Activated CD4-positive, alpha-beta T cell treated with anti-CD3 and anti-CD28 coated beads, Interleukin-2, amount 50 U/mL, for 48 hours (primary cell): ENCODE measurements at regions not wholly inside any gene's neighbourhood (a gene's known extent, or its start where the extent isn't known, plus 50 kb on each side); places are given as distances from the start of the nearest gene placed in this dataset.

ENCODE experiments used
- DNase-seq, 2 experiments: peaks; one replicate each; pipeline ENCODE4 v3.0.0-alpha.2; 2020

- no peak for DNase-seq
These were observed 399.0 kb downstream of the NKX6-1 start for GRCh38 chr4:84100071-84100470.

- DNase-seq: no peak
These were observed 399.5 kb downstream of the NKX6-1 start for GRCh38 chr4:84099599-84099998.

GRCh38 chr4:84091266-84091665 is 407.8 kb downstream of the NKX6-1 start:
- DNase-seq: no peak

GRCh38 chr4:84089652-84090437 is 409.2 kb downstream of the NKX6-1 start:
- DNase-seq: no peak

GRCh38 chr4:84085986-84086385 is 413.1 kb downstream of the NKX6-1 start:
- no peak for DNase-seq

GRCh38 chr4:84070289-84070688 is 428.8 kb downstream of the NKX6-1 start:
- no peak for DNase-seq

DNA sequence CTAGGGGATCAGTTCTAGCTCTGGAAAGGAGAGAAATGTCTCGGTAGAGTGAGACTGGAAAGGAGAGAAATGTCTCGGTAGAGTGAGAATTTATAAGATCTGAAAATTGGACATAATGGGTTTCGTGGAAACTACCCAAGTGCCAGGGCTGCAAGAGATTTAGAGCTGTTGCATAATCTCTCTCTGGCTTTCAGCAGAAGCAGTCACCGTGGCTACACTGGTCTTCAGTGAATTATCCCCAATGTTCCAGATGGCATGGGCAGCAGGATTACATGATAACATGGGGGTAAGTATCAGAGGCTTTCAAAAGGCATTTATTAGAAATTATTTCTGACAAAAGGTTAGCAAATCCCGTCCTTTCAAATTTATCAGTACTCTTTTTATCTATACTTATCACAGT is 435.5 kb downstream of the NKX6-1 start:
- DNase-seq: no peak

DNA sequence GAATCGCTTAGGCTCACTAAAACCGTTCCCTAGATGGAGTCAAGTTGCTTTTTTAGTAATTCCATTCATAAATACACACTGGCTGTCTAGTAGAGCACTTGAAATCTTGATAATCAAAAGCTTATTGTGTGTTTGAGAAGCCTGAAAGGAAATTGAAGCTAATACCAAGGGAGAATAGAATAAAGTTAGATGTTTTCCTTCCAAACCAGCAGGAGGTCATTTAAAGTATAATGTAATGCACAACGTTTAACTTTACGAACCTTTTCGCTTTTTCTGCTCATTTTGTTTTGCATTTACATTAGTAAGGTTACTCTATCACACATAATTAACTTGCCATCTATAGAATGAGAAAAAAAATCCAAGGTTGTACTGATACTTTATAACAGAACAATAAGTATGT is 440.9 kb downstream of the NKX6-1 start:
- DNase-seq: no peak

DNA sequence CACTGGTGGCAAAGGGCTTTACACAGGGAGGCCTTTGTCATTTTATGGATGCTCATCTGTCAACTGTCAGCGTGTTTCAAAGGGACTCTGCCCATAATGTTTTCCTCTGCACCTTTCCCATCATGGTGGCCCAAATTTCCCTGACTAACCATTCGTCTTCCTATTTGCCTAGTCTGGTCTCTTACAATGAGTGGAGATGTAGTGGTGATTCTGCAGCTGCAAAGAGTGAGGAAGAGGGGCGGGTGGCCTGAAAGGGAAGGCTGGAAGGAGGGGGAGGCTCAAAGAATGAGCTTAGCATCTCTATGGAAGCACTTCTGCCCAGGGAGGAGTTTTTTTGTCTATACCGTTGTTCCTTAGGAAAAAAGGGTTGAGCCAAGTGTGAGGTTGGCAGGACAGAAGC is 447.5 kb downstream of the NKX6-1 start:
- no peak for DNase-seq

GRCh38 chr4:84051089-84051488 is 448.0 kb downstream of the NKX6-1 start:
- no peak for DNase-seq

GRCh38 chr4:84050015-84050414 is 449.1 kb downstream of the NKX6-1 start:
- DNase-seq: no peak

DNA sequence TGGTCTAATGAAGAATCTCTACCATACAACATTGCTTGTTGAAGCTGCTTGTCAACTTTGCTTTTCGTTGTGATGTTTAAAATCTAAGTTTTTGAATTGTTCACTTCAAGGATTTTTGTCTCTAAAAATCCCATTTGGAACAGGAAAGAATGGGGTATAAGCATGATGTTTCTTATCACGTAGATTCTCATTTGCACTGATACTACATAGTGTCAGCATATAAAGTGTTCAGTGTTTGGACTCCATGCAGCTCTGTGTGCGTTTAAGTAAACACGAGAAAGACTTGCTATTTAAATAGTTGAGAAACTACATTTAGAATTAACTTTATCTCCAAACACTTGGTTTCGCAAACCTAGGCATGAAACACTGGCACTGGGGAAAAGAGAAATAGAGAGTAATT is 452.5 kb downstream of the NKX6-1 start:
- no peak for DNase-seq

DNA sequence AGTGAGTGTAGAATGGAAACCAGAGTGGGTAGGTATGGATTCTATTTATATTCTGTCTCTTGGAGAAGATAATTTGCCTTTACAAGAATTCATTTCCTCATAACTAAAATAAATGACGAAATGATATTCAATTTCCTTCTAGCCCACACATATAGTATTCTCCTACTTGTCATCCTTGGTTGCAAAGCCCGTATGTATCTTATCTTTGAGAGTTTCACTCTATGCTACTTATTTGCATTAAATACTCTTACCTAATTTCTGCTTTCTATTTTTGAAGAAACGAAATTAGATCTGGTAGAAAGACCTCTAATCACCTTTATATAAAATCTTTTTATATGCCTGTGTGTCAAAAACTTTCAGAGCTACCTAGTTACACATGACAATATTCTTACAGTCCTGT is 457.7 kb downstream of the NKX6-1 start:
- no peak for DNase-seq

- no peak for DNase-seq
These were observed 463.5 kb downstream of the NKX6-1 start for GRCh38 chr4:84035568-84035967.

GRCh38 chr4:84032372-84032771 is 466.7 kb downstream of the NKX6-1 start:
- no peak for DNase-seq

DNA sequence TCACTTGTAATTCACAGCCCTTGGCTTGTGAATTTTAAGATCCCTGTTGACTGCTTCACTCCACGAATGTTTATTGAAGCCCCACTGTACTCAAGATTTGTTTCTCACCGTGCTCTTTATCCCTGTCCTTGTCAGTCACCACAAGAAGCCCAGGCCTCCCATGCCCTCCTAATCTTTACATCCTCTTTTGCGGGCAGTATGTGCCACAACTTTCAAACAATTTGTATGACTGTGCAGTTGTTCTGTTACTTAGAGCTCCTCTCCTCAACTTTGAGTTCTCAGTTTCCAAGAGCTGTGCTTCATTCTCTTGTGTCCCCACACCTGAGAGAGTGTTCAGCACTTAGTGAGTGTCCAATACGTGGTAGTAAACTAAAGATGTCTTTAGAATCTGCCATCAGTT is 467.7 kb downstream of the NKX6-1 start:
- DNase-seq: no peak

GRCh38 chr4:84028340-84028739 is 470.8 kb downstream of the NKX6-1 start:
- no peak for DNase-seq

DNA sequence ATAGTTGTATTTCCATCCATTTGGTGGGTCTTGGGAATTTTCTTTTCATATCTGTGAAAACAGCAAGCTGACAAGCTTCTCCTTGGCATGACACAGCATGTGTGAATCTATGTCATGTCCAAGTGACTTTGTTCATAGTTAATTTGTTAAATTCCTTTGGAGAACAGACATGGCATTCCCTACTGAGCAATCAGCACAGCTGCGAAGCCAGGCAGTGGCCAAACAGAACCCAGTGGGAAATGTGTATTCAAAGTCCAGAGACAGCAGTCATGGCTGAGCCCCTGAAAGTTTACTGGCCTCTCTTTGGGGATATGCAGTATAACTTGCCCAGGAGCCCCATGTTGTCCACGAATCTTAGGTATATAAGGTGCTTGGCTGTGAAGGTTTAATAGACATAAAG is 474.7 kb downstream of the NKX6-1 start:
- no peak for DNase-seq

- DNase-seq: no peak
These were observed 476.5 kb downstream of the NKX6-1 start for GRCh38 chr4:84022564-84022963.

DNA sequence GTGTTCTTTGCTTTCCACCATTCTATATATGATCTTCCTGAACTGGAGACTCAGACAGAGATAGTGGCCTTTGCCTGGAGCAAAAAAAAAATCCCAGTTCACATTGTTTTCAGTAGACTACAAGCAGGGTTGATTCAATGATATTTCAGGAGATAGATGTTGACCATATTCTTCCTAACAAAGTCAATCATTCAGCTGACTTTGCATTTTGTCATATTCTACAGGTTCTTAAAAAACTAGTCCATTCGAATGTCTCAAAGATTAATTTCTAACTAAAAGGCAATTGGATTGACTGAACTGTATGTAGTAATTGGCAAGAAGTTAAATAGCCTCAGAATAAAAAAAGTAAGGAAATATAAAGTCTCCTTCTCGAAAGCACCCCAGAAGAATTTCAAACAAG is 479.5 kb downstream of the NKX6-1 start:
- DNase-seq: no peak

GRCh38 chr4:84003046-84003445 is 467.1 kb downstream of the GPAT3 start:
- no peak for DNase-seq

- DNase-seq: no peak
These were observed 466.1 kb downstream of the GPAT3 start for GRCh38 chr4:84001876-84002569.

DNA sequence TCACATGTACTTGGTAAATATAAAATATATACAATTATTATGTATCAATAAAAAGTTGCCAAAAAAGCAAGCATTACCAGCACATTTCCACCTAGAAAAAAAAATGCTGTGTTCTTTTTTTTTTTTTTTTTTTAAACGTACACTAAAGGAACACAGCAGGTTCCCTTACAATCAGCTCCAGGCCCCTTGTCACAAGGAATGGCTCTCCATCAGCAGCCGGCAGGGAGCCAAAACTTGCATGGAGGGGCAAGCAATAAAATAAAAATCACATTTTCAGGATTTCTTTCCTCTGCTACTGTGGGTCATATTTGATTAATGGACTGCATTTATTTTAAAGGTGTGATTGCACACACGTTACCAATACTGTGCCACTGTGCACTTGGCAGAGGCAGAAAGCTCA is 460.3 kb downstream of the GPAT3 start:
- no peak for DNase-seq

DNA sequence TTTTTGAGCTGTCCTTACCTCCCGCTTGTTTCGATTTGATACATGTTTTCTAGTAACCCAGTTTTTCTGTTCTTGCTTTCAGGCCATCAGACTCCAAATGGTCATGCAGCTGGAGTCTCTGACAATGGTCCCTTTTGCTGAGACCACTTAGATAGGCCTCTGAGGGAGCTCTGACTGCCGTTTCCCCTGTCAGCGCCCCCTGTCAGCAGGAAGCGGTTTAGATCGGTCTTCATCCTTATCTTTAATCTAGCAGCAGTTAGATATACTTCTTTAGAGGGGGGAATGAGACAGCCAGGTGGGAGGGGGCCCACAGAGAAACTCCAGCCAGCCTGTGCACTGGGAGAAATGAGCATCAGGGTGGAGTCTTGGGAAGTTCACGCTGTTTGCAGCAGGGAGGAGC is 457.9 kb downstream of the GPAT3 start:
- peak in 1 of 2 experiments; percentile 3 for DNase-seq

- DNase-seq: no peak
These were observed 453.9 kb downstream of the GPAT3 start for GRCh38 chr4:83989835-83990234.
